Motor neuron (in vitro differentiated cells): ENCODE measurements at regions not wholly inside any gene's neighbourhood (a gene's known extent, or its start where the extent isn't known, plus 50 kb on each side); places are given as distances from the start of the nearest gene placed in this dataset.
A peak's percentile ranks its signal among the peaks of the same experiment; 100 is the strongest.

Experiments used
- ATAC-seq, 8 experiments: fragments of 200-7000 bp; cut with Tn5 transposase; replicated peaks in 6 of 8; 2 replicates each; pipeline ENCODE4 v1.8.0; 2021; ENCODE audit warnings: mild to moderate bottlenecking in 8 of 8, moderate library complexity in 8 of 8
- H3K27ac ChIP-seq, 2 donors: fragments of 250-450 bp; sonication (Bioruptor Pico); 2 replicates each; pipeline ENCODE4 v1.9.0; 2021; ENCODE audit warnings: antibody characterized with exemption in 2 of 2, mild to moderate bottlenecking in 2 of 2, moderate library complexity in 1 of 2
- H3K4me1 ChIP-seq, 2 donors: fragments of 250-450 bp; sonication (Bioruptor Pico); replicated peaks in 1 of 2; 2 replicates each; pipeline ENCODE4 v1.6.1; 2021; ENCODE audit warnings: antibody characterized with exemption in 2 of 2, mild to moderate bottlenecking in 2 of 2, moderate library complexity in 1 of 2
- H3K4me3 ChIP-seq, 5 donors: fragments of 250-450 bp; sonication (Bioruptor Pico); 2 replicates each; pipeline ENCODE4 v1.9.0; 2021; ENCODE audit warnings: antibody characterized with exemption in 5 of 5, mild to moderate bottlenecking in 5 of 5, moderate library complexity in 4 of 5
- WGBS, 10 experiments: fragments of 450-650 bp; shearing (Covaris generic); methylation state at CpG; one replicate each; pipeline ENCODE4 v1.0.0; 2022; 5-methylcytosine and 5-hydroxymethylcytosine counted together
- in situ Hi-C, 9 experiments: fragments of 400-800 bp; cut with MboI; loops; one replicate each; pipeline ENCODE4 v1.15.0; 2021; ENCODE audit warnings: low sequenced_read_pairs in 9 of 9, low pct_unique_long_range_greater_than_20kb in 2 of 9; ENCODE audit not compliant: unreplicated experiment in 9 of 9

DNA sequence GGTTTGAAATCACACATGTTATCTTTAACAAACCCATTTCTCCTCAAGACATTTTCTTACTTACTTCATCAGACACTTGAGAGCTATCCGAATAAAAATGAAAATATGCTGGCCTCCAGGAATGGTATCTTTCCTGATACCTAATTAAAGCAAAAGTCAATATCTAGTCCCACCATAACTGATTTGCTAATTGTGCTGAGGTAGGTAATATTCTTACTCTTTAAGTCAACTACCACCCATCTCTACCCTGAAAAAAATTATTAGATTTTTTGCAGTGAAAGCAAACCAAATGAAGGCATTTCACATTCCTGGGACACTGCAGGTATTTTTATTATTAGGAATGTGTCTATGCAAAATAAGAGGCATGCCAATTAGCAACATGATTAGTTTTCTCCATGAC lies 175.8 kb downstream of the QDPR start:
- ATAC-seq, result no peak
- WGBS, 10 experiments, result 78 to 100% (median 100%) methylated on average over 1 of the region's 1 CpG; no CpG with 5 or more reads in 1 of the 10 experiments
- Histone ChIP-seq H3K4me3 (no peak overlapping the region), H3K4me1 (no peaks in the 10 kb centered on the region), H3K27ac (no peak overlapping the region)
- in situ Hi-C loops, result loop anchor here in 7 of 9 experiments (25.0 kb wide), 4 partner anchors 126 to 1049 kb away; no protein-coding TSS in a partner anchor

DNA sequence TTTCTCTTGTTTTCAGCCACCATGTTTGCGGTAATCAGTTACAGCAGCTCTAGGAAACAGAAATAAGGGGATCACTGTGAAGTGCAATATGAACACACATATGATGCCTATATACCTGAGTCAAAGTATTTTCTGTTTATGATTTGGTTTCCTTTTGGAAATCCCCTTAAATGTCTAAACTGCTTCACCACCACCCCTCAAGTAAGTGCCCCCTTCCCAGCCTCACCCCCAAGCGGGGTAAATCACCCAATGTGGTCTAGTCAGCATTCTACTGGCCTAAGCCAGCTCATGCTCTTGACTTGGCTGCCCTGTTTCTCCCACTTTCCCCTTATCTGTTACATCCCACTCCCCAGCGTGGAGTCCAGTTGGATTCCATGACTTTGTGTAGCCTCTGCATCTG lies 176.5 kb downstream of the QDPR start:
- ATAC-seq, result no peak
- in situ Hi-C loops, result loop anchor here in 7 of 9 experiments (25.0 kb wide), 4 partner anchors 127 to 1048 kb away; no protein-coding TSS in a partner anchor
- Histone ChIP-seq H3K4me1 (no peaks in the 10 kb centered on the region), H3K27ac (no peak overlapping the region), H3K4me3 (no peak overlapping the region)
- WGBS, 10 experiments, result 40 to 100% (median 92%) methylated on average over 1 to 3 of the region's 3 CpGs; no CpG with 5 or more reads in 3 of the 10 experiments

GRCh38 chr4:17332478-17332877 lies 179.4 kb downstream of the QDPR start:
- Histone ChIP-seq H3K4me3 (no peak overlapping the region), H3K27ac (no peak overlapping the region), H3K4me1 (no peaks in the 10 kb centered on the region)
- in situ Hi-C loops, result loop anchor here in 7 of 9 experiments (25.0 kb wide), 4 partner anchors 130 to 1045 kb away; no protein-coding TSS in a partner anchor
- peak in 2 of 8 experiments; percentile 33 to 52 for ATAC-seq
- 20 to 92% (median 59%) methylated on average over 1 to 4 of the region's 5 CpGs; no CpG with 5 or more reads in 2 of the 10 experiments for WGBS, 10 experiments

DNA sequence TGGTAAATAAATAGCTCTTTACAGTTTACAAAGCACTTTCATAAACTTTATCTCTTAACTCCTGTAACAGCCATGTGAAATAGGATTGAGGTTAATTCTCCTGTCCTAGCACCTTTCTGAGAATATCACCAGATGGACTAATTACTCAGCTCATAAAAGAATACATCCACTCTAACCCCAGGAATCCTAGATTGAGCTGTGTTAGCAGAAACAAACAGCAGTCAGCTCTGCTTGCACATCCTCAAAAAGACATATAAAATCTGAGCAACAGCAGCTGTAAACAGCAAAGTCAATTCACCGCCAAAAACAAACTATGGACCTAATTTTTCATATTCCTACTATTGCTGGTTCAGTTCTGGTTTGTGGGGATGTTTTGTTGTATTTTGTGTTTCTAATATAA lies 182.8 kb downstream of the QDPR start:
- no peak for ATAC-seq
- H3K27ac ChIP-seq, result no peak overlapping the region
- in situ Hi-C loops, result loop anchor here in 7 of 9 experiments (25.0 kb wide), 4 partner anchors 133 to 1042 kb away; no protein-coding TSS in a partner anchor
- H3K4me1 ChIP-seq, result peaks cover 3% of the 10 kb centered on the region in 2 donors
- no peak overlapping the region for H3K4me3 ChIP-seq
- WGBS, 10 experiments, result 83 to 100% (median 100%) methylated on average over 1 of the region's 1 CpG; no CpG with 5 or more reads in 4 of the 10 experiments

DNA sequence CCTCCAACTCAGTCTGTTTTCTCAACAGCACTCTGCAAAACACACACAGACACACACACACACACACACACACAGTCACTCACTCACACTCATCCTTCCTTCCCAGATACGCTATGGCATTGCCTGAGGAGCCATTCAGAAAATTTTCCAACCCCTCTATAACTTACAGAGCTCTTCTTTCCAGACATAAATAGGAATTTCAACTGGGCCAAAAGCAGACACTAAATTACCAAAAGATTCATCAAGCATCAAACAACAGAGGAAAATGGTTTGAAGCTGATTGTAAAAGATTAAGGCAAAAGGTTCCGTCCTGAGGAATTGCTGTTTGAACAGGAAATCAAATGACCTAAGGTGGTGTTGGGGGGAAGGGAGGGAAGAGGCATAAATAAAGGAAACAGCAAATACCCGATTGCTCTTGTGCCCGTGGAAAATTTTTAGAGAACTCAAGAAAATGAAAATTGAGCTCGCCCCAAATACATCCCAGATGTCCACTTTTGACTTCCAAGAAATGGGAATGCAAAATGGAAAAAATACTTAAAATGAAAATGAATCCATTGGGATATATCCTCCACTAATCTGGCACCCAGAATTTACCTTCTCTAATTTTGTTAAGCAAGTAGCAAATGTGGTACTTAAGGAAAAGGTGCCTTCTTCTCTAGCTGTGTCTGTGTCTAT lies 183.6 kb downstream of the QDPR start:
- no peak for ATAC-seq
- WGBS, 10 experiments, result 16 to 100% (median 67%) methylated on average over 1 to 5 of the region's 5 CpGs
- in situ Hi-C loops, result loop anchor here in 7 of 9 experiments (25.0 kb wide), 4 partner anchors 134 to 1041 kb away; no protein-coding TSS in a partner anchor
- Histone ChIP-seq H3K4me1 (peaks cover 8 to 10% of the 10 kb centered on the region in 2 donors), H3K27ac (no peak overlapping the region), H3K4me3 (no peak overlapping the region)

- no peak overlapping the region for H3K27ac ChIP-seq
- in situ Hi-C loops, result loop anchor here in 7 of 9 experiments (25.0 kb wide), 4 partner anchors 135 to 1040 kb away; no protein-coding TSS in a partner anchor
- no peak overlapping the region for H3K4me3 ChIP-seq
- ATAC-seq, result peak in 1 of 8 experiments; percentile 13
- WGBS, 10 experiments, result 26 to 98% (median 78%) methylated on average over 2 to 6 of the region's 6 CpGs; no CpG with 5 or more reads in 4 of the 10 experiments
- peaks cover 8 to 10% of the 10 kb centered on the region in 2 donors for H3K4me1 ChIP-seq
Measured at GRCh38 chr4:17327591-17327990, 184.3 kb downstream of the QDPR start.

DNA sequence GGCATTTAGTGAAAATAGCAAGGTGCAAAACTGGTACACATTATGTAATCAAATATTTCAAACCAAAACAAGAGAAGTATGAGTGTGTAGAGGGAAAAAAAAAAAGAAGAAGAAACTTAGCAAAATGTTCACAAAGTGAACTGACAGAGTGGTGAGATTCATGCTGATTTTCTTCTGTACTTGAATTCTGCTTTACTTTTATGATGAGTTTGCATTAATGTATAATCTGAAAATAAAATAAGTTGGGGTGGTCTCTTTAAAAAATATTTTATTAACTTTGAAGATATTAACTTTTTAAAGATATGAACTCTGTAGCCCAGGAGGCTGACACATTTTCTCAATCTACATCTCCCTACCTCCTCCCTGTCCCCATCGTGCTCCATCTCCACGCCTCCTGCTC lies 185.1 kb downstream of the QDPR start:
- 40 to 93% (median 73%) methylated on average over 1 to 2 of the region's 2 CpGs; no CpG with 5 or more reads in 2 of the 10 experiments for WGBS, 10 experiments
- Histone ChIP-seq H3K4me1 (peaks cover 8 to 10% of the 10 kb centered on the region in 2 donors), H3K4me3 (no peak overlapping the region), H3K27ac (no peak overlapping the region)
- in situ Hi-C loops, result loop anchor here in 7 of 9 experiments (25.0 kb wide), 4 partner anchors 136 to 1039 kb away; no protein-coding TSS in a partner anchor
- ATAC-seq, result no peak

GRCh38 chr4:17325098-17325497 lies 186.8 kb downstream of the QDPR start:
- peaks cover 8 to 10% of the 10 kb centered on the region in 2 donors for H3K4me1 ChIP-seq
- H3K4me3 ChIP-seq, result no peak overlapping the region
- in situ Hi-C loops, result loop anchor here in 7 of 9 experiments (25.0 kb wide), 4 partner anchors 137 to 1038 kb away; no protein-coding TSS in a partner anchor
- no peak for ATAC-seq
- WGBS, 10 experiments, result 80 to 100% (median 100%) methylated on average over 1 to 2 of the region's 2 CpGs; no CpG with 5 or more reads in 1 of the 10 experiments
- H3K27ac ChIP-seq, result no peak overlapping the region

GRCh38 chr4:17324386-17324830 lies 187.5 kb downstream of the QDPR start:
- WGBS, 10 experiments, result 5 to 30% (median 14%) methylated on average over 2 to 11 of the region's 11 CpGs
- Histone ChIP-seq H3K27ac (no peak overlapping the region), H3K4me3 (no peak overlapping the region), H3K4me1 (peaks cover 8 to 10% of the 10 kb centered on the region in 2 donors)
- ATAC-seq, result peak in 7 of 8 experiments; percentile 32 to 75 (median 43)
- in situ Hi-C loops, result loop anchor here in 2 of 9 experiments (25.0 kb wide), 3 partner anchors 162 to 1037 kb away; no protein-coding TSS in a partner anchor

DNA sequence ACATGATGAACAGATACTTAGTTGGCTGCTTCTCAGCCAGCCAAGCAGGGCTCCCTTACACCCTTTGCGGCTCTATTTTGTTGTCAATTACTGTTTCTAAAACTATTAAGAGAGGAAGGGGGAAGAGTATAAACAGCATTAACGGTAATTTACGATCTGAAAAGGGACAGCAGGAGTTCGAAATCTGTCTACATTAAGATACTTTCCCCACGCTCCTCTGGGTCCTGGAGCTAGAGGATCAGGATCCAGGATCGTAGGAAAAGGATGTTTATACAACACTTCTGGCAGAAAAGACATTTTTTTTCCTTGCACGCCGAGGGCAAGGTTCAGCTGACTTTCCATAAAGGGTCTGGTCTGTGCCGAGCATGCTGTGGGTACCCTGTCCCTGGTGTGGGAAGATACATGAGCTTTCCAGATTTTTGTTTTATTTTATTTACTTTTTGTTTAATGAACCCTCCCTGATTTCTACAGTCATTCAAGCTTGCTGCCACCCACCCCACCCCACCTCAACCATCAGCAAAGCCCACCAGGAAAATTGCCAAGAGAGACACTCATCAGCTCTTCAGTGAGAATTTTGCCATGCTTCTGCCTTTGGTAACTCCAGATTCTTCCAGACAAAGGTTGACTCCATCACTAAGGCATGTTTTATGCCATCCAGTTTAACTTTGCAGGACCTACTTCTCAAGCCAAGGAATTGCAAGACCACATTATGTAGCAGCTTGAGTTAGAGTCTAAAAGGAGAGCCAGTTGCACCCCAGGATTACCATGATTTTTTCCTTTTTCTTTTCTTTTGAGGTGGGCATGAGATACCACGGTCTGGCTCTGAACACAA lies 188.1 kb downstream of the QDPR start:
- peaks cover 8 to 10% of the 10 kb centered on the region in 2 donors for H3K4me1 ChIP-seq
- peak in 3 of 8 experiments; percentile 3 to 38 (median 22) for ATAC-seq
- no peak overlapping the region for H3K27ac ChIP-seq
- H3K4me3 ChIP-seq, result no peak overlapping the region
- in situ Hi-C loops, result loop anchor here in 2 of 9 experiments (25.0 kb wide), 3 partner anchors 161 to 1036 kb away; no protein-coding TSS in a partner anchor
- WGBS, 10 experiments, result 17 to 100% (median 64%) methylated on average over 2 to 9 of the region's 10 CpGs

DNA sequence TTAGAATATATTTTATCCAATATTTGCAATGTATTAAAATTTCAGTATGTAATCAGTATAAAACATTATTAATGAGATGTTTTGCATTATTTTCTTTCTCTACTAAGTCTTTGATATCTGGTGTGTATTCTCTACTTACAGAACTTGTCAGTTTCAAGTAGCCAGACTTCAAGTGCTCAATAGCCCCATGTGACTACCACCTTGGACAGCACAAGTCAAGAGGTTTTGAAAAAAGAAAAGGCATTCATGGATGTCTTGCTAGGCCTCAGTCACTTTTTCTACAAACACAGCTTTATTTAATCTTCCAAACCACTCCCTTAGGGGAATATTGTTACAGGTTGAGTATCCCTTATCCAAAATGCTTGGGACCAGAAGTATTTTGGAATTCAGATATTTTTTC lies 189.4 kb downstream of the QDPR start:
- H3K4me3 ChIP-seq, result no peak overlapping the region
- no peak for ATAC-seq
- H3K27ac ChIP-seq, result no peak overlapping the region
- in situ Hi-C loops, result loop anchor here in 2 of 9 experiments (25.0 kb wide), 3 partner anchors 160 to 1035 kb away; no protein-coding TSS in a partner anchor
- peaks cover 9 to 10% of the 10 kb centered on the region in 2 donors for H3K4me1 ChIP-seq

DNA sequence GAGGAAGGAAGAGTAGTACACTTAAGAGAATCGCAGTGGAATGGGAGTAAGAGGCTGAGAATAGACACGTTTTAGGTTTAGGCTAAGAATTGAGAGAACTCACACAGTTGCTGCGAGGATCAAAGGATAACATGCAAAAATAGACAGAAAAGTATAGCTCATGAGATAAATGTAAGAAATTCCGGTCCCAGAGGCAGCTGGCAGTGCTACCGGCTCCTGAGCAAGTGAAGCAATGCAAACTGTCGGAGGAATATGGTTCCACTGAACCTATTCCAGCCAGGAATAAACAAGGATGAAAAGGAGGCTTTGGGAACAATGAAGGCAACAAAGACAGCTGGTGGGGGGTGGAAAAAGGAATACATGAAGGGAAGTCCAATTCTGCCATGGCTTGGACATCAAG lies 191.8 kb downstream of the QDPR start:
- Histone ChIP-seq H3K4me3 (no peak overlapping the region), H3K27ac (no peak overlapping the region), H3K4me1 (peaks cover 10 to 14% of the 10 kb centered on the region in 2 donors)
- 83 to 100% (median 96%) methylated on average over 1 to 6 of the region's 6 CpGs; no CpG with 5 or more reads in 1 of the 10 experiments for WGBS, 10 experiments
- no peak for ATAC-seq
- in situ Hi-C loops, result loop anchor here in 2 of 9 experiments (25.0 kb wide), 3 partner anchors 158 to 1033 kb away; no protein-coding TSS in a partner anchor
